ENCODE measurements at regions not wholly inside any gene's neighbourhood (a gene's known extent, or its start where the extent isn't known, plus 50 kb on each side); places are given as distances from the start of the nearest gene placed in this dataset.
A peak's percentile ranks its signal among the peaks of the same experiment; 100 is the strongest.
"Not testable (repeated sequence)": the region's sequence is repeated elsewhere in the genome, so short reads cannot be mapped to it uniquely, and the experiment has no call there.

DNA sequence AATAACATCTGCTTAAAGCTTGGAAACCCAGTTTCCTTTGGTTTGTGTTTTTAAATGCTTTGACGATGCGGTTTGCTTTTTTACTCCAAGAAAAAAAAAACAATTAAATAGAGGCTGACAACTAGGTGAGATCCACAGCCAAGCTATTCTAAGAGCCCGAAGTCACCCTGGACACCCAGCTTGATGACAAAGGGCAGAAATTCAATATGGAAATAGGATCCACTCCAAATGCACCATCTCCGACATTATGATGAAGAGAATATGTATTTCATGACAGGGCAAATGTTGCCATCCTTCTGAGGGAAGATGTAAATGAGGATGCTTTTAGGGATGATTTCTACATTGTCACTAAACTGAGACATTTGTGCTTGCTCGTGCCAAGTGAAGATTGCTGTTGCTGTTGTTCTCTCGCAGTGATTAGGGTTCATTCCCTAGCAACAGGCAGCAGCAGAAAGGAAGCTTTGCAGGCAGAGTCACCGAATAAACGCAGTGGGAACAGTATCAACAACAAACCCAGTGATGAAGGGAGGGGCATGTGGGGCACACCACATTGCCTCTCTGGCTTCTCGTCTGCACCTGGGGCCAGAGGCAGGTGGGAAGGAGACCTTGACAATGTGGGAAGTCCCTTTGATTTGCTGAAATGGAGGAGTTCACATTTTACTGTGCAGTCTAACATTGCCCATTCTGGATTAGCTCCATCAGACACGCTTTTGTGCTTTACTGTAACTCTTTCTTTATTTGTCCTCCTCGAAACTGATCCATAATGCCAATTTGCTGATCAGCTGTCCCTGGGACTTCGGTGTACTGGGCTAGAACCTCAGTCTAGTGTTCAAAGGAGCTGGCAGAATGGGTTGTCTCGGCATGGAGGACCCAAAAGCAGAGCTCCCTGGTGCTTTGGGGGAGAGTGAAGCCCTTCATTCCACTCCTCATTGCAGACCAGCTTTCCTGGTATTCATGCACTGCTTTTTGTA is 240.2 kb upstream of the PLGLB2 start:
- DNase-seq = peak in 2 of 3 donors; percentile 34 to 39
- Mint-ChIP-seq H3K27ac (peak overlapping the region; percentile 88 to 93 (median 91)), H3K4me3 (peak overlapping the region in 2 of 5 donors; percentile 75 to 81), H3K4me1 (peaks cover 18 to 21% of the 10 kb centered on the region in 2 donors)
- not testable (repeated sequence) for H3K36me3 Mint-ChIP-seq; H3K27me3 Mint-ChIP-seq (ENCODE audit: low read depth in 3 of 3); H3K9me3 Mint-ChIP-seq

DNA sequence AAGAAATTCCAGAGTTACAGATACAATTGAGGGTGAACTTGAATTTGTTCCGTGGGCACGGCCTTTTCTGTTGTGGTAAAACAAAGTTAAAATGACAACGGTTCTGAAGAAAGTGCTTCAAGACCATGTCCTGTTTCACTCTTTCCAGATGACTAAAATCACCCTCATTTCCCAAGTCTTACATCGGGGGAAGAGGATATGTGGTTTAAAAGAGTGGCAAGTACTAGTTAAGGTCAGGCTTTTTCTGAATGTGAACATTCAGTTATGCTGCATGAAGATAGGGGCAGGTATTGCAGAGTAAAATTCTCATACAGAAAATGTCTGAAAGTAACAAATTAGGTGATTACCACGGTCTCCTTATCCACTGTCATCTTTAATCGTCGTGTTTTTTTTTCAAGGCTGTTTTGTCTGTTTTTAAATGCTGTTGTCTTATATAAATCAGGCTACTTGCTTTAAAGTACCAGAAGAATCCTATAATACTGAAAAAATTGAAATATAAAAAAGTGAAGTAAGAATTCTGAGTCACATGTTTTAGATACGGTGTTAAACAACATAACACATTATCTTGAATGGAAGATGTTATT is 236.6 kb upstream of the PLGLB2 start:
- H3K36me3 Mint-ChIP-seq; H3K9me3 Mint-ChIP-seq; H3K27me3 Mint-ChIP-seq (ENCODE audit: low read depth in 3 of 3); DNase-seq: not testable (repeated sequence)
- Mint-ChIP-seq H3K27ac (peak overlapping the region; percentile 84 to 94 (median 91)), H3K4me1 (peaks cover 26 to 28% of the 10 kb centered on the region in 2 donors), H3K4me3 (peak overlapping the region in 4 of 5 donors; percentile 46 to 67 (median 60))

DNA sequence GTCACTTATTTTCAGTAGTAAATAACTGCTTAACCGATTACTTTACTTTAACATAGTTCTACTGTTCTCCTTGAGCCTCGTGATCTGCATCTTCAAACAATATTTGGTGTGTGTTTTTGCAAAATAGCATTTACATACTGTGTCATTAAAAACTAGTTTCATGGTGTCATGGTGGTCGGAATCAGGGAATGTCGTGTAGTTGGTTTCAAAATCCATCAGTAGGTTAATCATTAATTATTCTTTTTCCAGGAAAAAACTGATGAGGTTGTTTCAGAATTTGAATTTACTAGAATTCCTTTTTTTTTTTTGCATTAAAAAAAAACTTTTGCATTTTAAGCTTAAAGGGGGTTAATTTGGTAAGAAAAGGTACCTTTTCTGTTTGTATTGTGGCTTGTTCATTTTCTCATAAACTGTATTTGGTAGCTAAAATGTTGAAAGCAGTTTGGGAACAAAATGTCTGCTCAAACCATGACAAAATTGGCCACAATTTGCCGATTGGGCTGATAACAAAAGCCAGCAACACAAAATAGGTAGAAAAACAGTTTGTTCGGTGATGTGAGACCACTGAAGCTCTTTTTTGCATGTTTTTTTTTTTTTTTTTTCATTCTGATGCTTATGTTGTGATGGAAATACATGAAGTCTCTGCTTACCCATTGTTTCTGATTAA is 234.9 kb upstream of the PLGLB2 start:
- H3K4me3 Mint-ChIP-seq = peak overlapping the region; percentile 10 to 53 (median 26)
- not testable (repeated sequence) for H3K9me3 Mint-ChIP-seq; DNase-seq; H3K36me3 Mint-ChIP-seq; H3K27me3 Mint-ChIP-seq (ENCODE audit: low read depth in 3 of 3)
- H3K27ac Mint-ChIP-seq = peak overlapping the region in 5 of 6 donors; percentile 39 to 80 (median 59)
- peaks cover 36 to 37% of the 10 kb centered on the region in 2 donors for H3K4me1 Mint-ChIP-seq

DNA sequence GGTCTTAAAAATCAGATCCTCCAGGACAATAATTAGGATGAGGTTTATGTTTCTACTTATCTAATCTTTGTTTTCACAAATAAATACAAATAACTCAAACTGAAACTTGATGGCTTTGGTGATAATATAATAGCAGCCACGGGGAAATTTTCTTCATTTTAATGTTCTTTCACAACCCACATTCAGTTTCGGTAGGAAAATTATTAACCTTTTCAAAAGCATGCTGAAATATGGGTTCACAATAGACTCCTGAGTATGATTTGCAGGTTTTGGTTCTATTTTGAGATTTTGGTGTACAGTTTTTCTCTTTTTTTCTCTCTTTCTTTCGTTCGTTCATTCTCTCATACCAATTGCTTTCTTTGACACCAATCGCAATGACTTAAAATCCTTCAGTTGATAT is 233.9 kb upstream of the PLGLB2 start:
- not testable (repeated sequence) for H3K36me3 Mint-ChIP-seq; H3K27ac Mint-ChIP-seq; H3K27me3 Mint-ChIP-seq (ENCODE audit: low read depth in 3 of 3); DNase-seq; H3K9me3 Mint-ChIP-seq; H3K4me3 Mint-ChIP-seq
- H3K4me1 Mint-ChIP-seq = peaks cover 32 to 33% of the 10 kb centered on the region in 2 donors

DNA sequence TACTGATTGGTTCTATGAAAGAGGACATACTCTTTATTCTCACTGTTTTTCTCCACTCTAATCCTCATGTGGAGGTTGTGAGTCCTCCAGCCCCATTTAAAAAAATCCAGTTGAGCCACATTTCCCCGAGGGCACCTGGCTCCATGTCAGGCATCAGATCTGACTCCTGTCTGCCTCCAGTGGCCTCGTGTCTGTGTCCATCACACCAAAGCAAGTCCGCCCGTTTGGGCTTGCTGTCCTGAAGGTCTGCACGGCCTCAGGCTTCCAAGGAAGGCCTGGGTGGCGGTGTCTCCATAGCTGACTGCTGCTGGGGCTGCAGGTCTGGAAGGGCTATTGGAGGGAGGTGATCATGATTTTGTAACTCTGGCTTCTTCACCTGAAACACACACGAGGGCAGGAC is 233.4 kb upstream of the PLGLB2 start:
- not testable (repeated sequence) for H3K27ac Mint-ChIP-seq; H3K9me3 Mint-ChIP-seq; DNase-seq; H3K4me3 Mint-ChIP-seq; H3K27me3 Mint-ChIP-seq (ENCODE audit: low read depth in 3 of 3); H3K36me3 Mint-ChIP-seq
- peaks cover 30 to 31% of the 10 kb centered on the region in 2 donors for H3K4me1 Mint-ChIP-seq

DNA sequence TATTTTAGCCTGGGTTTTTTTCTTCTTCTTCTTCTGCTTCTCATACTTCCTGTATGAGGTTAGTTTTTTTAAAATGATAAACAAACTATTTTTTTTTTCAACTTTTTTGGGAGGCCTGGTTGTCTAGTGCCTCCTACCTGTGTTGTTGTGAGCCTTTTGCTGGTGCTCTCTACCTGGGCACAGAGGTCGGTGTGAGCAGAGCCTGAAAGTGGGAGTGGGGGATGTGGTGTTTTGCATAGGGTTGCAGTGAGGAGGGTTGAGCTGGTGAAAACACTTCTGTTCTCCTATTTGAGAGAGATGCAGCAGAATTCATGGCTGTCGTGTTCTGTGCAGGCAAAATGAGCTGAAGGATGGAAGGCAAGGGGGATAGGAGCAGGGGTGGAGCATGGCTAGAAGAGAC is 232.7 kb upstream of the PLGLB2 start:
- Mint-ChIP-seq H3K4me1 (peaks cover 30 to 31% of the 10 kb centered on the region in 2 donors), H3K4me3 (peak overlapping the region; percentile 63 to 86 (median 73)), H3K27ac (peak overlapping the region; percentile 84 to 98 (median 94))
- peak in 1 of 3 donors; percentile 22 for DNase-seq
- not testable (repeated sequence) for H3K36me3 Mint-ChIP-seq; H3K27me3 Mint-ChIP-seq (ENCODE audit: low read depth in 3 of 3); H3K9me3 Mint-ChIP-seq

DNA sequence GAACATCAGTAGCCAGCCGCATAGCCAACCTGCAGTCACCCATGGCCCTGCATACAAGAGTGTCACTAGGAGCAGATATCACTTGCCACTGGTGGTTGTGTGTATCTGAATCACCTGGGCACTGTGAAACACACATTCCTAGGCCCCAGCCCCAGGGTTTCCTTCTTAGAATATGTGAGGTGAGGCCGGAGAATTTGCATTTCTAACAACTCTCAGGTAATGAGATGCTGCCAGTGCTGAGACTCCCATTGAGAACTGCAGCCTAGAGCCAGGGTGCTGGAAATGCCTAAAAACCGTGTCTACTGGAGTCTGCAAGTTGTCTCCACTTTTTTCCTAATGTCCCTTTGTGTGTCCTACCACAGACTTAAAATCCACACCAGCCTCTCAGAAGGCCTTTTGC is 232.0 kb upstream of the PLGLB2 start:
- H3K36me3 Mint-ChIP-seq, H3K27ac Mint-ChIP-seq: not testable (repeated sequence)
- peaks cover 27 to 28% of the 10 kb centered on the region in 2 donors for H3K4me1 Mint-ChIP-seq

DNA sequence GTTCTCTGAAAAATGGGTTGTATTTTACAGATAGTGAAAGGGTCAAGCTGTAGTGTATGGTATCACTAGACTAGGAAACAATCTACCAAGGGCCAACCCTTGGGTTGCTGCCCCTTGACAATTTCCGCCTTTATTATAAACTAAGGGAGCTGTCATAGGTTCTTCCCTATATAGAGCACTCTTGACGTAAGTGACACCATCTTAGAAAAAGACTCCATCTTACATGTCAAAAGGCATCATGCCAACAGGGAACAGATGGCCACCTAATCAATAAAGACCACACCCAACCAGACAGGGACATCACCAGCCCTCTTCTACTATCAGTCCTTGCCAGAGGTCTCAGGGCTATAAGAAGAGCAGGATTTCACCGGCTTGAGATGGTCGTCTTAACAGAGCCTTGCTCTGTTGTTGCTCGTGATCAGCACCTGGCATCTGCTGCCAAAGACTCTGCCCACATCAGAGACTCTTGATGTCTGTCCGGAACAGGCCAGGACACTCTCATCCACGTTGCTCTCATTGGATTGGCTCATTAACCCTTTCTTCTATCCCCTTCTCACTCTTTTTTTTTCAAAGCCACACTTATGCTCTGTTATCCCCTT is 231.4 kb upstream of the PLGLB2 start:
- not testable (repeated sequence) for H3K27me3 Mint-ChIP-seq (ENCODE audit: low read depth in 3 of 3); DNase-seq; H3K9me3 Mint-ChIP-seq; H3K36me3 Mint-ChIP-seq
- Mint-ChIP-seq H3K4me1 (peaks cover 26 to 27% of the 10 kb centered on the region in 2 donors), H3K27ac (peak overlapping the region; percentile 49 to 95 (median 88)), H3K4me3 (peak overlapping the region in 1 of 5 donors; percentile 38)

More for the DNA sequence above, 232.0 kb upstream of the PLGLB2 start:
- H3K27me3 Mint-ChIP-seq (ENCODE audit: low read depth in 3 of 3); H3K9me3 Mint-ChIP-seq; H3K4me3 Mint-ChIP-seq; DNase-seq: not testable (repeated sequence)

DNA sequence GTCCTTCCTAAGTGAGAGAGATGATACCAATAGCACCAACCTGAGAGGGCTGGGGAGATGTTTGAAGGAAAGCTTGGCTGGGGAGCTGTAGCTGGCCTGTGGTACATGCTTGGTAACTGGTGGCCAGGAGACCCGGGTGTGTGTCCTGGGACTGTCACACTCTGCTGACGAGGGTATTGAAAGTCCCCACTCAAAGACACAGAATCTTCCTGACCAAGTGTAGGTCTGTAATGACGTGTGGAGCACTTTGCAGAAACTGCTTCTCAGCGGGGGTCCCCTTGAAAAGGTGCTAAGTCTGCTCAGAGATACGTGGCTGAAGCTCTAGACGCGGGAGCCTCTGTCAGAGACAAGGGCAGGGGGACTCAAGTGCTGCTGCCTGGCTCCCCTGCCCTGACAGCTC is 230.4 kb upstream of the PLGLB2 start:
- H3K9me3 Mint-ChIP-seq; H3K36me3 Mint-ChIP-seq; H3K27me3 Mint-ChIP-seq (ENCODE audit: low read depth in 3 of 3): not testable (repeated sequence)
- Mint-ChIP-seq H3K4me1 (peaks cover 26 to 27% of the 10 kb centered on the region in 2 donors), H3K27ac (peak overlapping the region; percentile 84 to 95 (median 92)), H3K4me3 (peak overlapping the region in 4 of 5 donors; percentile 51 to 68 (median 60))
- peak in 2 of 3 donors; percentile 32 to 56 for DNase-seq

DNA sequence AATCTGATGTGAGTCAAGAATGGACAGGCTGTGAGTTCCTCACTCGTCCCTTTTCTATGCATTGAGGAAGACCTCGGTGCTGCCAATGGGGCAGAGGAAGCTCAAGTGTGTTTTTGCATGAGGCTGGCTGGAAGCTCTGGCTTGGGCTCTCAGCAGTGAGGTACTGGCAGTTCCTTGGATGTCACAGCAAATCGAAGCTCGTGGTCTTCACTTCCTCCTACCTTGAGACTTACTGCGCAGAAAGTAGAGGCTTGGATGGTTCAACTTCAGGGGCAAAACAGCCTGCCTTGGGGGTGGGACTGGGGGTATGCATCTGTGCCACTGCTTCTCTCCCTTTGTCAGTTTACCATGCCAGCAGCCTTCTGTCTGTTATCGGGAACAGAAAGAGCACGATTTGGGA is 229.8 kb upstream of the PLGLB2 start:
- peaks cover 26 to 27% of the 10 kb centered on the region in 2 donors for H3K4me1 Mint-ChIP-seq
- H3K27me3 Mint-ChIP-seq (ENCODE audit: low read depth in 3 of 3); H3K36me3 Mint-ChIP-seq; DNase-seq; H3K9me3 Mint-ChIP-seq: not testable (repeated sequence)
- H3K27ac Mint-ChIP-seq = peak overlapping the region; percentile 80 to 93 (median 84)
- peak overlapping the region in 2 of 5 donors; percentile 35 to 42 for H3K4me3 Mint-ChIP-seq

DNA sequence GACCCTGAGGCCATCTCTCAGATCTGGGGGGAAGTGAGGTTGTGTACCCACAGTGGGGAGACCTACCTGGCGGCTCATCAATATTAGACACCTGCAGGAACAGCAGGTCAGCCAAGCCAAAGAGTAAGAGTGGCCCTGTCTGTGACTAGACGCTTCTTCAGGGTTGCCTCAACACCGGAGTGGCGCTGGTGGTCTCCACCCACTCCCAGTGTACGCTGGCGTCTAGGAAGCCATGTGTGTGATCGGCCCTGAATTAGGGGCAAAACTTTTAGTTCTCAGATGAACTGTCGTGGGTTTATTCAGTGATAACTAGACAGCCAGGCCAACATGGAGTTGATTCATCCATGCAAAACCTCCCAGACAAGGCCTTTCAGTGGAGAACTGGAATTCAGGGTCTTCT is 229.3 kb upstream of the PLGLB2 start:
- H3K27me3 Mint-ChIP-seq (ENCODE audit: low read depth in 3 of 3); H3K36me3 Mint-ChIP-seq; H3K9me3 Mint-ChIP-seq; H3K4me3 Mint-ChIP-seq; DNase-seq: not testable (repeated sequence)
- peaks cover 27 to 28% of the 10 kb centered on the region in 2 donors for H3K4me1 Mint-ChIP-seq
- H3K27ac Mint-ChIP-seq = peak overlapping the region; percentile 80 to 93 (median 84)

DNA sequence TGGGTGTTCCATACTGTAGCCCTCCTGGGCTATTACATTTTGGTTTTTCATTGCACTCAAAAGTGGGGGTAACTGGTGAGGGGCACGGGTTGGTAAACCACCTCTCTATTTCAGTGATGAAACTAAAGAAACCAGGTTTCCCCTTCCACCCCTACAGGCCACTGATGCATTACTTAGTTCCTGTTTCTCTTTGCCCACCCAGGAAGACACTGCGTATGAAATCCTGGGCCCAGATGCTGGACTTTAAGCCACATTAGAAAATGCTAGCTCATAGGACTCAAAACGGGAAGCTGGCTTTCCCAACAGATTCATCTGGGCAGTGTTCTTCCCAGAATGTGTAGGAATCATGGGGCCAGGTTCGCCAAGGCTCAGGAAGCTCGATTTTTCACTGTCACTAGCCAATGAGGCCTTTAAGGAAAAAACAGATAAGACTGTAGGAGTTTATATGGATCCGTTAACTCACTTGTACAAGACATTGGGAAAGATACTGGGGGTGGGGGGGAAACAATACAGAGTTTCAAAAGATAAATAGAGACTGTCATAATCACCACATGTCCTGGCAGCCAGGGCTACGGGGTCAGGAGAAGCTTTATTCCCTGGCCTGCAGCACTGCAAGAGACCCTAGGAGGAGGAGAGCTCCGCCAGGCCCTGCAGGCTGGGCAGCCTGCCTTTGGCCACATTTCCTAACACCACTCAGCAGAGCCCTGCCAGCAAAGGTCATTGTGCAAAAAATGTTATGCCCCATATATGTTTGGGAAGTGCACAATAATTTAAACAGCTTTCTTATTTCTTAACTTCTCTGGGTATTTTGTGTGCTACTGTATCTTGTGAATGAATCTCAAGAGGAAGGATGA is 228.5 kb upstream of the PLGLB2 start:
- H3K27me3 Mint-ChIP-seq (ENCODE audit: low read depth in 3 of 3); DNase-seq; H3K9me3 Mint-ChIP-seq; H3K4me3 Mint-ChIP-seq; H3K36me3 Mint-ChIP-seq: not testable (repeated sequence)
- H3K4me1 Mint-ChIP-seq = peaks cover 27 to 28% of the 10 kb centered on the region in 2 donors
- H3K27ac Mint-ChIP-seq = peak overlapping the region in 4 of 6 donors; percentile 12 to 69 (median 24)

DNA sequence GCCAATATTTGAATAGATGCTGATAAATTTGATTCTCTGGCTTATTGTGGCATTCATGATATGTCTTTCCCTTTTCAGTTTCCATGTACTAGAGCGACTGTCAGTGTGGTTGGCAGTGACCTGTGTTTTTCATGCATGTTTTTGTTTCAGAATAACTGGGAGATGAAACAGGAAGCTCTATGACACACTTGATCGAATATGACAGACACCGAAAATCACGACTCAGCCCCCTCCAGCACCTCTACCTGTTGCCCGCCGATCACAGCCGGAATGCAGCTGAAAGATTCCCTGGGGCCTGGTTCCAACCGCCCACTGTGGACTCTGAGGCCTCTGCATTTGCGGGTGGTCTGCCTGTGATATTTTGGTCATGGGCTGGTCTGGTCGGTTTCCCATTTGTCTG is 226.8 kb upstream of the PLGLB2 start:
- Mint-ChIP-seq H3K4me1 (peaks cover 19 to 29% of the 10 kb centered on the region in 2 donors), H3K4me3 (peak overlapping the region in 1 of 5 donors; percentile 25), H3K27ac (peak overlapping the region in 3 of 6 donors; percentile 10 to 71 (median 57))
- H3K36me3 Mint-ChIP-seq; H3K9me3 Mint-ChIP-seq; H3K27me3 Mint-ChIP-seq (ENCODE audit: low read depth in 3 of 3); DNase-seq: not testable (repeated sequence)
